SK-N-MC (cell line): ENCODE measurements at regions not wholly inside any gene's neighbourhood (a gene's known extent, or its start where the extent isn't known, plus 50 kb on each side); places are given as distances from the start of the nearest gene placed in this dataset.

ENCODE experiments used
- EZH2 ChIP-seq: fragments of 200-600 bp; sonication (generic); IDR thresholded peaks from one replicate; pipeline ENCODE4 v1.6.1; 2017; ENCODE audit warnings: antibody characterized with exemption
- POLR2AphosphoS5 ChIP-seq: IDR thresholded peaks from 2 replicates; pipeline ENCODE4 v1.6.1; 2012; ENCODE audit warnings: mild to moderate bottlenecking, low read depth, low read length, borderline replicate concordance

DNA sequence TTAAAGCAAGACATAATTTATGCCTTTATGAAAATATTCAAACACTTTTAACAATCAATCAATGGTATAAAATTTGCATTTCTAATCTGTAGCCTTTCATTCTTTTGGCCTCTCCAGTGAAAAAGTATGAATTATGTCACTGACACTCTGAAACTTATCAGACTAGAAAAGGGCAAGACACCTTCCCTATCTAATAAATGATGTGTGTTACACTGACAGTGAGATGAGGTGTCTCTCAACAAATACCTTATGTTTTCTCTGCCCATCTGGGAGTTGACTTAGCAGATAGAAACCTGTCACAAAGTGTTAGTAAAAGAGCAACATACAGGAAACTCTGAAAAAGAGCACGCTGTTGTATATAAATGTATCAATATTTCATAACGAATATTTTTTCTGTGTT, 94.2 kb upstream of the TECRL start:
- TF ChIP-seq POLR2AphosphoS5 (no peak), EZH2 (no peak)
